GM12873 (cell line): ENCODE measurements at regions not wholly inside any gene's neighbourhood (a gene's known extent, or its start where the extent isn't known, plus 50 kb on each side); places are given as distances from the start of the nearest gene placed in this dataset.

ENCODE experiments used
- TF ChIP-seq, protein P1 (sequence below): IDR thresholded peaks from 2 replicates; pipeline ENCODE4 v1.5.1; 2012; ENCODE audit warnings: low read depth, mild to moderate bottlenecking, moderate library complexity, low read length, control low read depth; ENCODE audit not compliant: insufficient read depth; ENCODE audit errors: missing control alignments

DNA sequence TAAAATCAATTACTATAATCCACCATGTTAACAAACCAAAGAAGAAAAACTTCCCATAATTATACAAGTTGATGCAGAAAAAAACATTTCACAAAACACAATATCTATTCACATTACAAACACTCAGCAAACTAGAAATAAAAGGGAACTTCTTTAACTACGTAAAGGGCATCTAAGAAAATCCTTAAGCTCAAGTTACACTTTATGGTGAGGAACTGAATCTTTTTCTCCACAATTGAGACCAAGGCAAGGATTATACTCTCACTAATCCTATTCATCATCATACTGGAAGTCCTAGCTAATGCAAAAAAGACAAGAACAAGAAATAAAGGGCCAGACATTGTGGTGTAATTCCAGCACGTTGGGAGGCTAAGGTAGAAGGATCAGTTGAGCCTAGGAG lies 159.9 kb downstream of the ZNF365 start:
- TF ChIP-seq, protein P1, sequence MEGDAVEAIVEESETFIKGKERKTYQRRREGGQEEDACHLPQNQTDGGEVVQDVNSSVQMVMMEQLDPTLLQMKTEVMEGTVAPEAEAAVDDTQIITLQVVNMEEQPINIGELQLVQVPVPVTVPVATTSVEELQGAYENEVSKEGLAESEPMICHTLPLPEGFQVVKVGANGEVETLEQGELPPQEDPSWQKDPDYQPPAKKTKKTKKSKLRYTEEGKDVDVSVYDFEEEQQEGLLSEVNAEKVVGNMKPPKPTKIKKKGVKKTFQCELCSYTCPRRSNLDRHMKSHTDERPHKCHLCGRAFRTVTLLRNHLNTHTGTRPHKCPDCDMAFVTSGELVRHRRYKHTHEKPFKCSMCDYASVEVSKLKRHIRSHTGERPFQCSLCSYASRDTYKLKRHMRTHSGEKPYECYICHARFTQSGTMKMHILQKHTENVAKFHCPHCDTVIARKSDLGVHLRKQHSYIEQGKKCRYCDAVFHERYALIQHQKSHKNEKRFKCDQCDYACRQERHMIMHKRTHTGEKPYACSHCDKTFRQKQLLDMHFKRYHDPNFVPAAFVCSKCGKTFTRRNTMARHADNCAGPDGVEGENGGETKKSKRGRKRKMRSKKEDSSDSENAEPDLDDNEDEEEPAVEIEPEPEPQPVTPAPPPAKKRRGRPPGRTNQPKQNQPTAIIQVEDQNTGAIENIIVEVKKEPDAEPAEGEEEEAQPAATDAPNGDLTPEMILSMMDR, result no peak

DNA sequence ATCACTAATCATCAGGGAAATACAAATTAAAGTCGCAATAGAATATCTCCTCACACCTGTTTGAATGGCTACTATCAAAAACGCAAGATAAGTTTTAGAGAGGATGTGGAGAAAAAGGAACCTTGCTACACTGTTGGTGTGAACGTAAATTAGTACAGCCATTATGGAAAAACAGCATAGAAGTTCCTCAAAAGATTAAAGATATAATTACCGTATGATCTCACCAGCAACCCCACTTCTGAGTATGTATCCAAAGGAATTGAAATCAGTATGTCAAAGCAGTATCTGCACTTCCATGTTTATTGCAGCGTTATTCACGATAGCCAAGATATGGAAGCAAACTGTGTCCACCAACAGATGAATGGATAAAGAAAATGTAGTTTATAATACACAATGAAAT lies 164.4 kb downstream of the ZNF365 start:
- TF ChIP-seq, protein P1, result no peak

DNA sequence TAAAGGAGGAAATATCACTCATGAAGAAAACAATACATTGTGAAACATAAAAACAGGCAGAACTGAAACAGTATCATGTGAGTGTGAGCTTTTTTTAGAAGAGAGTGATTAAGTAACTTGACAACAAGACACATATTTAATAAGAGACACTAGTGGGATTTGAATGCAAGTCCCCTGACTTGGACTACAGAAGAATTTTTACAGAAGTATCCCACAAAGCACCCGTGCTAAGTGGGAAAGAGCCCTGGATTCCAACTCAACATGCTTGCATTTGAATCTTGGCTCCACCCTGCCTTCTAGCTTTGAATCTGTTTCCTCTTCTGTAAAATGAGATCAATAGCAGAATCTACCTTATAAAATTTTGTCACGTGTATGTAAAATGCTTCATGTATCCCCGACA lies 166.2 kb downstream of the ZNF365 start:
- TF ChIP-seq, protein P1, result no peak

DNA sequence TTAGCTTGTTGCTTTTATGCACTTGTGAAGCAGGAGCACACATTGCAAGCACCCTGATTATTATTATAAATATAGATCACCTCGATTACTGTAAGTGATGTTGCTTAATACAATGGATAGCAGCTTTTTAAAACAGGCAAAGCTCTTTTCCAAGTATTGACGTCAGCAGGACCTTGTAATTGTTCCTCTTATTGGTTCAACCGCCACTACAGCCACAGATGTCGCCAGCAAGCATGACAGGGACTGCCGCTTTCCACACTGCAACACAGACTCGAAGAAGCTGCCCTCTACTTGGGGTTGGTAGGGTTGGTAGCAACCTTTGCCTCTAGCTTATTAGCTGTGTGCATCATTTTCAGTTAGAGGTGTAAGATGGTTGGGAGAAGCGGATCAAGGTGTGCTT lies 167.6 kb downstream of the ZNF365 start:
- TF ChIP-seq, protein P1, result no peak

DNA sequence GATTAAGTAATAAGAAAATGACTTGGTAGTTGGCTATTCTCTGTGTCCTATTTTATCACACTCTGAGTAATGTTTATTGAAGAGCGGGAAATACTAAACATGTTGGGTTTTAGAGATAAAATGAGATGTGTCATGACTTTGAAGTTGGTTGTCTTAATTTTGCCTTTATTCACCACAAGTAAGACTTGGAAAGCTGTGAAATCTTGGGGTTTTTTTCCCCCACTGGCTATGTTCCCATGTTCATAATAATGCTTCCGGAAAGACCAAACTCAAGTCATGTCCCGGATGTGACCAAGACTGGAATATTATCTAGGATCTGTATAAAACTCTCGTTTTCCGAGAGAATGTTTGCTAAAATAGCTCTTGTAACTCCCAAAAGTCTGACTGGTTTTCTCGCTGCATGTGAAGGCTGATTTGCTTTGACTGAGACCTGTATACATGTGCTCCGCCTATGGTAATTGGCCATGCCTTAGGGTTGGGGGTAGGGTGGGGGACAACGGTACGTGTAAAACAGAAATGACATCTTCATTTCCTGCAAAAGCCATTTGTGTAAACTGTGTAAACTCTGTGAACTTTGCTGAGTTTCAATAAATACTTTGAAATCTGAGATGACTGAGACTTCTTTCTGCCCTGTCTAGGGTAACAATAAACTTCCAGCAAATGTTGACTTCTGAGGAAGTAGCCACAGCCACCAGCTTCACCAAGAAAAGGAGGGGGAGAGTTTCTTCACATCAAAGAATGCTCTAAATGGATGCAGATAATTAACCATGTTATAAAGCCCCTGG lies 169.6 kb downstream of the ZNF365 start:
- TF ChIP-seq, protein P1, result no peak

DNA sequence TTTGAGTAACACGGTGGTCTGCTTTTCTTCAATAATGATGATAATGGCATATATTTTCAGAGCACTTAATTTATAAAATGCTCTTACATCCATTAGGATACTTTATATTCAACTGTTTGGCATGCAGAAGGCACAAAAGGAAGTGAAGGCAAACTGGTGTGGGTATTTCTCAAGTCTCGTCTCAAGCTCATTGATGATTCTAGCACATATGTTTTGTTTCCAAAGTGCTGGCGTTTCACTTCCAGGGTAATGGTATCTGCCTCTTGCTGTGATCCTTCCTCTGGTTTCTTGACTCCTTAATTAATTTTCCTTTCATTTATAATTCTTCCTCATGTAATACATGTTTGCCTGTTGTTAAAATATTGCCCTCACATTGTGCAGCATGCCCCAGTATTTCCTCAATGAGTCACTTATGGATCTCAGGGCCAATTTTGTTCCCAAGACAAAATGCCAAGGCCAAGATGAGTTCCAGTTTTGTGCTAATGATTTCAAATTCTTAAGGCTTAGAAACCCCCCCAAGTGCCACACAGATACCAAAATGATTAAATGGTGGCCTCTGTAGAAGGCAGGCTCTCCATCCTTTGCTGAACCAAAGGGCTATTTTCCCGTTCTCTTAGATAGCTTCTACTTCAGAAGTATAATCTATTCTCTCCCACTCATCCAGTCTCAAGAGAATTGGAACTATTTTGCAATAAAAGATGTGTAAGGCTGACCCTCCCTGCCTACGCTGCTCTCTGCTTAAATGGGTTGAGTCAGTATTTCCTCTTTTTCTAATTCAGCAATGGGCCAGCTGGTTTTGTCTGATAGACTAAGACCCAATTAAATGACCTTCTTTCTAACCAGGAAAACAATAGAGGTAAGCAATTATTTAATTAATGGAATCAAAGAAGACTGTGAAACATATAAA lies 171.2 kb downstream of the ZNF365 start:
- TF ChIP-seq, protein P1, result no peak

DNA sequence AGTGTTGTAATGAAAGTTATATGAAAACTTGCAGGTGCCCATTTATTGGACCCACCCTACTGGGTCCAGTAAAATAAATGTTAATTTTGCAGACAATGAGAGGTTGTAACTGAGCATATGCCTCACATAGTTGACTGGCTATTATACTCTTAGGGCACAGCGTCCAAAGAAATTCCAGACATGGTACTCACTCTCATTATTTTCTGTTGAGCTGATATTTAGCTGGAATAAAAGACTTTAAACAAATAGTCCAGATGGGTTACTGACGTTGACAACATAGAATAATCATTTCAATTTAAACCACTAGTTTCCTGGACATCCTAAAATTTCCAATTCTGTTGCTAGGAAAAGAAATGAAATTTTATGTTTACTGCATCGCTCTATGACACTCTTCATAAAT lies 174.5 kb downstream of the ZNF365 start:
- TF ChIP-seq, protein P1, result no peak
